Fibroblast of the conjunctiva (primary cell): ENCODE measurements at regions not wholly inside any gene's neighbourhood (a gene's known extent, or its start where the extent isn't known, plus 50 kb on each side); places are given as distances from the start of the nearest gene placed in this dataset.

Source experiments
- DNase-seq: peaks from one replicate; pipeline ENCODE4 v3.0.0-alpha.2; 2010; ENCODE audit warnings: low read depth

GRCh38 chr2:217227794-217228193 lies 367.9 kb upstream of the TNP1 start:
- no peak for DNase-seq

- no peak for DNase-seq
These were observed 365.7 kb upstream of the TNP1 start for GRCh38 chr2:217225596-217225995.

GRCh38 chr2:217223222-217223930 lies 363.5 kb upstream of the TNP1 start:
- DNase-seq: peak; percentile 63

GRCh38 chr2:217222309-217222910 lies 362.5 kb upstream of the TNP1 start:
- no peak for DNase-seq

- no peak for DNase-seq
These were observed 360.6 kb upstream of the TNP1 start for GRCh38 chr2:217220228-217221013.

- no peak for DNase-seq
These were observed 359.3 kb upstream of the TNP1 start for GRCh38 chr2:217219164-217219520.

DNA sequence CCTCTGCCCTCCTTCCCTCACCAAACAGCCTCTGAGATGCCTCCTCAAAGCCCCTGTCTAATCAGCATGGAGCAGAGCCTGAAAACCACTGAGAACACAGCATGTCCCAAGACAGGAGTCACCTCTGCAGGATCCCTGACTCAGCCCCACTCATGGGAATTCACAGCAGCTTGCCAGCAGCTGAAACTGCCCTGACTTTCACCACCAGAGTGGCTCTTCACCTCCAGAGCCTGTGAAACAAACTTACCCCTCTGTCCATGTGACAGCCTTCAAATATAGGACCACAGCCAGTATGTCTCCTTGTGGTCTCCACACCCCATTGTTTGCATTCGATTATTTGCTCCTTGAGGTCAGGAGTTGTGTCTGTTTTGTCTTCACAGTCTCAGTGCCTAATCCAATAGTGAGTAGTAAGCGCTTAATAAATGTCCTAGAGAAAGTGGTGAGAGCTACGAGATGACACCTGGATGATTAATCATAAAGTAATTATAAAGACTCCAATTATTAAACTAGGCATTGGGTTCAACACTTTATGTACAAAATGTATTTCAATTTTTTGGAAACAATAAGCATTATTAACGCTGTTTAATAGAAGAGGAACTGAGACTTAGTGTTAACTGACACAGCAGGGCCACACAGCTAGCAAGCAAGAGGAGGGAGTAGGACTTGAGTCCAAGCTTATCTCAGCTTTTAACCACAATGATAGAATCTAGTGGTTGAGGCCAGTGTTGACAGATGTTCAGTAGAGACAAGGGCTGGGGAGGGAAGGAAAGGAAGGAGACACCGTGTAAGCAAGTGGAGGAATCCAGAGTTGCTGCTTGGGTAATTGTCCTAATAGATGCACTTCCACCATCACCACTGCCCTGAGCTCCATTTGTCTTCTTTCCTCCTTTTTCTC lies 358.7 kb upstream of the TNP1 start:
- DNase-seq: no peak

DNA sequence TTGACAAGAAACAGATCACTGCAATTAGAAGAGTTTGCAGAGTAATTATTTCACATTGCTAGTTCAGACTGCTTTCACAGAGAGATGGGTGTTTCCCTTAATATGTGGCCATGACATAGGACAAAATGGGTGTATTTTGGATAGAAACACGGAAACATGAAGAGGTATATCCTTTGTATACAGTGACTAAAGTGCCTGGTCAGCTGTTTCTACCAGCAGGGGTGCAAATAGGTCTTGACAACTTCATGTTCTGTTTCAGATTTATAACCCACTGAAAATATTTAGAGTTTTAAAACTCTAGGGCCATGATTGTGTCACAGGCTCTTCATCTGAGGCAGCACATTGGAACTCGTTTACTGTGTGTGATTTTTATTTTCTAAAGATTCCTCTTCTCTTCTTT lies 357.1 kb upstream of the TNP1 start:
- no peak for DNase-seq

GRCh38 chr2:217216316-217216715 lies 356.5 kb upstream of the TNP1 start:
- DNase-seq: no peak

DNA sequence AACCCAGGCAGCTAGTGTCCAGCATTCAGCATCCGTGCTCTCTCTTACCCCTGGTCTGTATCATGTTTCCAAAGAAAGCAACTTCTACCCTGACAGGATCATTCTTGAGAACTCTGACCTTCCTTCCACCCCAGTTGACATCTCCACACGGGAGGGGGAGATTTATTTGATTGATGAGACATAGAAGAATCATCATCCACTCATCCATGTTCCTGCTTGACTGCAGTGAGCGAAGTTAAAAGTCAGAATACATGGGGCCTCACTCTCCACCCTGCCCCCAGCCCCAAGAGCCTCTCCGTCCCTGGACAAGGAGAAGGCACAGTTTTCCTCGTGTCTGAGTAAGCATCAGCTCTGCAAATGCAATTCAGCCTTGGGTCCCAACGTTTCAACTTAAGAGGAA lies 356.0 kb upstream of the TNP1 start:
- DNase-seq: no peak

DNA sequence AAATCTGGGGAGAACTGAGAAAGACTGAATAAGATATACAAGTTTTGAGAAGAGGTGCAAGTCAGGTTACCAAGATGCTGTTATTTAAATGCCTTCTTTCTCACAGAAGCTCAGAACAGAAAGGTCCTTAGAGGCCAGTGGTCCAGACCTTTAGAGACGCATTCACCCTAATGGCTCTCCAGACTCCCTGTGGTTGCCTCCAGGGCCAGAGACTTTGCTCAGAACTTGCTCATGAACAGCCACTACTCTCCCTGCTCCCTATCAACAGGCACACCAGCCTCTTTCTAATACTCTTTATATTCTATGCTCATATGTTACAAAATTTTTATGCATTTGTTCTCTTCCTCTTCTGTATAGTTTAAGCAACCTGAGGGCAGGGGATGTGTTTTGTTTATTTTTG lies 349.0 kb upstream of the TNP1 start:
- no peak for DNase-seq

GRCh38 chr2:217207699-217208010 lies 347.8 kb upstream of the TNP1 start:
- no peak for DNase-seq

- no peak for DNase-seq
These were observed 347.2 kb upstream of the TNP1 start for GRCh38 chr2:217206907-217207698.

- no peak for DNase-seq
These were observed 346.3 kb upstream of the TNP1 start for GRCh38 chr2:217206016-217206725.

- DNase-seq: no peak
These were observed 344.5 kb upstream of the TNP1 start for GRCh38 chr2:217204358-217204757.

GRCh38 chr2:217203086-217203485 lies 343.2 kb upstream of the TNP1 start:
- no peak for DNase-seq

- DNase-seq: no peak
These were observed 339.4 kb upstream of the TNP1 start for GRCh38 chr2:217199255-217199630.

GRCh38 chr2:217195658-217196446 lies 336.0 kb upstream of the TNP1 start:
- DNase-seq: no peak

GRCh38 chr2:217195016-217195415 lies 335.2 kb upstream of the TNP1 start:
- no peak for DNase-seq
